ENCODE measurements at regions not wholly inside any gene's neighbourhood (a gene's known extent, or its start where the extent isn't known, plus 50 kb on each side); places are given as distances from the start of the nearest gene placed in this dataset.
A peak's percentile ranks its signal among the peaks of the same experiment; 100 is the strongest.

GRCh38 chr2:221107424-221107823 lies 464.7 kb downstream of the EPHA4 start:
- in situ Hi-C loops (cut with HindIII; ENCODE audit: low sequenced_read_pairs), result no loop called here
- DNase-seq (ENCODE audit: low spot score), result no peak

GRCh38 chr2:221109552-221109951 lies 462.6 kb downstream of the EPHA4 start:
- no peak for DNase-seq (ENCODE audit: low spot score)
- in situ Hi-C loops (cut with HindIII; ENCODE audit: low sequenced_read_pairs), result no loop called here

- in situ Hi-C loops (cut with HindIII; ENCODE audit: low sequenced_read_pairs), result no loop called here
- DNase-seq (ENCODE audit: low spot score), result no peak
These were observed 460.4 kb downstream of the EPHA4 start for GRCh38 chr2:221111739-221112138.

GRCh38 chr2:221112744-221113143 lies 459.4 kb downstream of the EPHA4 start:
- in situ Hi-C loops (cut with HindIII; ENCODE audit: low sequenced_read_pairs), result no loop called here
- DNase-seq (ENCODE audit: low spot score), result no peak

- no peak for DNase-seq (ENCODE audit: low spot score)
- in situ Hi-C loops (cut with HindIII; ENCODE audit: low sequenced_read_pairs), result no loop called here
These were observed 456.2 kb downstream of the EPHA4 start for GRCh38 chr2:221115944-221116343.

- DNase-seq (ENCODE audit: low spot score), result no peak
- in situ Hi-C loops (cut with HindIII; ENCODE audit: low sequenced_read_pairs), result no loop called here
These were observed 451.5 kb downstream of the EPHA4 start for GRCh38 chr2:221120643-221121042.

GRCh38 chr2:221123396-221123795 lies 448.7 kb downstream of the EPHA4 start:
- DNase-seq (ENCODE audit: low spot score), result no peak
- in situ Hi-C loops (cut with HindIII; ENCODE audit: low sequenced_read_pairs), result no loop called here

- peak; percentile 8 for DNase-seq (ENCODE audit: low spot score)
- in situ Hi-C loops (cut with HindIII; ENCODE audit: low sequenced_read_pairs), result no loop called here
These were observed 447.4 kb downstream of the EPHA4 start for GRCh38 chr2:221124532-221125240.

GRCh38 chr2:221125691-221126090 lies 446.4 kb downstream of the EPHA4 start:
- no peak for DNase-seq (ENCODE audit: low spot score)
- in situ Hi-C loops (cut with HindIII; ENCODE audit: low sequenced_read_pairs), result no loop called here

- in situ Hi-C loops (cut with HindIII; ENCODE audit: low sequenced_read_pairs), result no loop called here
These were observed 442.4 kb downstream of the EPHA4 start for GRCh38 chr2:221129657-221130056.

GRCh38 chr2:221130431-221130830 lies 441.7 kb downstream of the EPHA4 start:
- in situ Hi-C loops (cut with HindIII; ENCODE audit: low sequenced_read_pairs), result no loop called here
- DNase-seq (ENCODE audit: low spot score), result no peak

More at GRCh38 chr2:221129657-221130056, 442.4 kb downstream of the EPHA4 start:
- no peak for DNase-seq (ENCODE audit: low spot score)

- DNase-seq (ENCODE audit: low spot score), result no peak
- in situ Hi-C loops (cut with HindIII; ENCODE audit: low sequenced_read_pairs), result no loop called here
These were observed 438.2 kb downstream of the EPHA4 start for GRCh38 chr2:221133941-221134340.

GRCh38 chr2:221134718-221135117 lies 437.4 kb downstream of the EPHA4 start:
- in situ Hi-C loops (cut with HindIII; ENCODE audit: low sequenced_read_pairs), result no loop called here
- DNase-seq (ENCODE audit: low spot score), result no peak

GRCh38 chr2:221135699-221136098 lies 436.4 kb downstream of the EPHA4 start:
- no peak for DNase-seq (ENCODE audit: low spot score)
- in situ Hi-C loops (cut with HindIII; ENCODE audit: low sequenced_read_pairs), result no loop called here

GRCh38 chr2:221137385-221137784 lies 434.7 kb downstream of the EPHA4 start:
- in situ Hi-C loops (cut with HindIII; ENCODE audit: low sequenced_read_pairs), result no loop called here
- no peak for DNase-seq (ENCODE audit: low spot score)

- DNase-seq (ENCODE audit: low spot score), result no peak
- in situ Hi-C loops (cut with HindIII; ENCODE audit: low sequenced_read_pairs), result no loop called here
These were observed 429.8 kb downstream of the EPHA4 start for GRCh38 chr2:221142341-221142740.

GRCh38 chr2:221143231-221143630 lies 428.9 kb downstream of the EPHA4 start:
- DNase-seq (ENCODE audit: low spot score), result no peak
- in situ Hi-C loops (cut with HindIII; ENCODE audit: low sequenced_read_pairs), result no loop called here

GRCh38 chr2:221144909-221145308 lies 427.2 kb downstream of the EPHA4 start:
- DNase-seq (ENCODE audit: low spot score), result no peak
- in situ Hi-C loops (cut with HindIII; ENCODE audit: low sequenced_read_pairs), result no loop called here

GRCh38 chr2:221145396-221145795 lies 426.7 kb downstream of the EPHA4 start:
- in situ Hi-C loops (cut with HindIII; ENCODE audit: low sequenced_read_pairs), result no loop called here
- DNase-seq (ENCODE audit: low spot score), result no peak

GRCh38 chr2:221153226-221153625 lies 418.9 kb downstream of the EPHA4 start:
- DNase-seq (ENCODE audit: low spot score), result no peak
- in situ Hi-C loops (cut with HindIII; ENCODE audit: low sequenced_read_pairs), result no loop called here

GRCh38 chr2:221154176-221154575 lies 417.9 kb downstream of the EPHA4 start:
- no peak for DNase-seq (ENCODE audit: low spot score)
- in situ Hi-C loops (cut with HindIII; ENCODE audit: low sequenced_read_pairs), result no loop called here

Measured in G401 (cell line).